Fibroblast of skin of left quadriceps (primary cell): ENCODE measurements at regions not wholly inside any gene's neighbourhood (a gene's known extent, or its start where the extent isn't known, plus 50 kb on each side); places are given as distances from the start of the nearest gene placed in this dataset.
"Not testable (repeated sequence)": the region's sequence is repeated elsewhere in the genome, so short reads cannot be mapped to it uniquely, and the experiment has no call there.

ENCODE experiments used
- DNase-seq, 2 experiments: peaks; one replicate each; pipeline ENCODE4 v3.0.0-alpha.2; 2013; ENCODE audit warnings: low read depth in 2 of 2

DNA sequence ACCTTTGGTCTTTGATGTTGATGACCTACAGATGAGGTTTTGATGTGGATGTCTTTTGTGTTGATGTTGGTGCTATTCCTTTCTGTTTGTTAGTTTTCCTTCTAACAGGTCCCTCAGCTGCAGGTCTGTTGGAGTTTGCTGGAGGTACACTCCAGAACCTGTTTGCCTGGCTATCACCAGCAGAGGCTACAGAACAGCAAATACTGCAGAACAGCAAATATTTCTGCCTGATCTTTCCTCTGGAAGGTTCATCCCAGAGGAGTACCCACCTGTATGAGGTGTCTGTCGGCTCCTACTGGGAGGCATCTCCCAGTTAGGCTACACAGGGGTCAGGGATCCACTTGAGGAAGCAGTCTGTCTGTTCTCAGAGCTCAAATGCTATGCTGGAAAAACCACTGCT, 694.5 kb upstream of the CDH6 start:
- DNase-seq = no peak

DNA sequence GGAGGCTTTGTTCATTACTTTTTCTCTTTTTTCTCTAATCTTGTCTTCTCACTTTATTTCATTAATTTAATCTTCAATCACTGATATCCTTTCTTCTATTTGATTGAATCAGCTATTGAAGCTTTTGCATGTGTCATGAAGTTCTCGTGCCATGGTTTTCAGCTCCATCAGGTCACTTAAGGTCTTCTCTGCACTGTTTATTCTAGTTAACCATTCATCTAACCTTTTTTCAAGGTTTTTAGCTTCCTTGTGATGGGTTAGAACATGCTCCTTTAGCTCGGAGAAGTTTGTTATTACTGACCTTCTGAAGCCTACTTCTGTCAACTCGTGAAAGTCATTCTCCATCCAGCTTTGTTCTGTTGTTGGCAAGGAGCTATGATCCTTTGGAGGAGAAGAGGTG, 695.0 kb upstream of the CDH6 start:
- DNase-seq = not testable (repeated sequence)

DNA sequence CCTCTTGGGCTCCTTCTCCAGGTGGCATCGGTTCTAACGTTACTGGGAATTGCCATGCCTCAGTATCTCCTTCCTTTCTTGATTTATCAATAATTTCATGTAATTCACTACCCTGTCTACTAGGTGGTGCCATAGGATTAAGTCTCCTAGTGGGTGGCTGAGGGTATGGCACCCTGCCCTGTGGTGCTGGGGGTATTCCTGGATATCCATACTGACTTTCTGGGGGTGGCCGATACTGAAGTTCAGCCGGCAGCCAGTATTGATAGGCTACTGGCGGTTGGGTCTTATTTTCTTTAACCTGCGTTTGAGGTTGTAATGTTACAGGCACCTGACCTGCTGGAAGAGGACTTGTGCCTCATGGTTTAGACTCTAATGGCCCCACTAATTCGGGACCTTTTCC, 699.4 kb upstream of the CDH6 start:
- DNase-seq = not testable (repeated sequence)

DNA sequence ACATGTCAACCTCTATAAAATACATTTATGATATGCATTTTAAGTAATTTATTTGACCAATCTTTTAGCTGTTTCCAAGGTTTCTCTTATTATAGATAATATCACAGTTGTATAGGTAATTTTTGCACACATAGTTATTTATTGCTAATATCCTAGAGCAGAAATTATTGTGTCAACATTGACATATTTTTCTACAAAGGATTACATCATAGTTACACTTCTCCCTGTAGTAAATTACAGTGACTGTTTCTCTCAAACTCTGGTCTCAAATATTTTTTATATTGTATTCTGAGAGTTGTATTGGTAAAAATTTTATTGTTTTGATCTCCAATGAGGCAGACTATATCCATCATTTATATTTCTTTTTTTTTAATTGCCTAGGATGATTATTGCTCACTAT, 714.4 kb upstream of the CDH6 start:
- DNase-seq = no peak

DNA sequence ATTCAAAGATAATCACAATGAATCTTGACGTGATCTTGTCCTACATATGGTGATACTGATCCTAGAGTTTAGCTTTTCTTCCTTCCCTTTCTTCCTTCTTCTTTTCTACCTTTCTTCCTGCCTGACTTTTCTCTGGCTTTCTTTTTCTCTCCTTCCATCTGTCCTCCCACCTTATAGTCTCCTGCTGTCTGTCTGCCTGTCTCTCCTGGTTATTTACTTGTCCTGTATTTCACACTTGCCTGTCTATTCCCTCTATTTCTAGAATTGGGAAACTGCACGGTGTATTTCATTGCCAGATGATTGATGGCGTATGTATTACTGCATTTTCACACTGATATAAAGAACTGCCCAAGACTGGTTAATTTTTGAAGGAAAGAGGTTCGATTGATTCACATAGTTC, 718.1 kb upstream of the CDH6 start:
- DNase-seq = no peak

DNA sequence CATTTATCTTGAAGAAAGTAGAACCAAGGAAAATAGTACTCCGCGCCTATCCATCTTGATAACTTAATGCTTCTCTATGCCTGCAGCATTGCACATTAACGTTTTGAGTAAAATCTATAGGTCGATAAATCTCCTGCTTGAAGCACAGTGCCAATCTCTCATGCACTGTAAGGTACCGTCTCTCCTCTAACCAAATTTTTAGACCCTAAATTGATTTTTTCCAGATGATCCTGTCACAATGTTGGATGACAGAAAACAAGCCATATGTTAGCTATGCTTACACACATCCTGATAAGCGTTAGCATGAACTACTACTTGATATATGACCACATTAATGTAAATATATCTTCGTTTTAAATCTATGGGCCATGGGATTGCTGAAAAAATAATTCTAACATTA, 723.8 kb upstream of the CDH6 start:
- DNase-seq = no peak

DNA sequence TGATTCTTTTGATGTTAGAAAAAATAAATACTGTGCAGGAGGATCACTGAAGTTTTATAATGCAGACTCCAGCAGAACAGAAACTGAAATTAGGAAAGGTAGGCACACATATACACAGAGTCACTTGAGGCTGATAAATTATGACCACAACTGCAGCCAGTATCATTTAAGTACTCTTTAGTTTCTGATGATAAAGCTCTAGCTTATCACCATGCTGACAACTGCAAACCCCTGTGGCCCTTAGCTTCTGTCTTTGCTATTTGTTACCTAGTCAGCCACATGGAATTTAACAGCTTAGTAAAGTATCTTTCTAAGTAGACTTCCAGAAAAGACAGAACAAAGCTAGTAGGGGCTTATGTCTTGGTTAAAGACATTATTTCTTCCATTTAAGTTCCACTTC, 734.8 kb upstream of the CDH6 start:
- DNase-seq = no peak

DNA sequence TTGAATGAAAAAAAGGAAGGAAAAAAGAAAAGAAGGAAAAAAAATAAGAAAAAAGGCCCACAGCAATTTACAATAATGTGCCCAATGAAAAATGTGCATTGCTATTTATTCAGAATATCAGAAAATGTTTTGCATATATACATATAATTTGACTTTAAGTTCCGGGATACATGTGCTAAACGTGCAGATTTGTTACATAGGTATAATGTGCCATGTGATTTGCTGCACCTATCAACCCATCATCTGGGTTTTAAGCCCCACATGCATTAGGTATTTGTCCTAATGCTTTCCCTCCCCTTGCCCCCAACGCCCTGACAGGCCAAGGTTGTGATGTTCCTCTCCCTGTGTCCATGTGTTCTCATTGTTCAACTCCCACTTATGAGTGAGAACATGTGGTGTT, 738.0 kb upstream of the CDH6 start:
- not testable (repeated sequence) for DNase-seq

DNA sequence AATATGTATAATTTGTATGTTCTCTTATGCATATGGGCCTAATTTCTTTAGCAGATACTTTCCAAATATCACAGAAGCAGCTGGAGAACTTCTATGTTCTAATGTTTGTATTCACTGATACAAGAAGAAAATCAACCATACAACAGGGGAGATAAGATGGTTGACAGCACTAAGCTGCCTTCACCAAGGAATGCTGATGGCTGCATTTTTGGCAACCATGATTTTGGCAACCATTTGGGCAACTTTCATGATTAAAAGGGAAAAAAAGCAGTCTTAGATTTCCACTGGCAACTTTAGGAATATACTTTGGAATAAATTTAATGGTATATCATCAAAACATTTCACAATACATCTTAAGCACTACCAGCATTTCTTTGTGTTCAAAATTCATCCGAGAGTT, 740.3 kb upstream of the CDH6 start:
- DNase-seq = no peak

DNA sequence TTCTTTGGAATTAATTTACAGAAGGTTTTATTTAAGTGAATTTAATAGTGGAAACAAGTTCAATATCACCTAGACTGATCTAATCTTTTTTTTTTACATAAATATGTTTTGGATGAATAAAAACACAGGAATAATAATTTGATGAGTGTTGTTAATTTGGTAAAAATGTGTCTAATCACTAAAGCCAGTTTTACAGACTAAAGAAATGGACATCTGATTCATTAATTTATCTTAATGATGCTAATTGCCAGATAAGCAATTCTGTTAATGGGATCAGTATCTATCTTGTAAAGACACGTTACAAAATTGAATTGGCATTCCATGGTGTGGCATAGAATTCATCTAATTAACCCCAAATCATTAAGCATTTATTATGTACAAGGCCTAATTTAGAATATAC, 743.3 kb upstream of the CDH6 start:
- no peak for DNase-seq

DNA sequence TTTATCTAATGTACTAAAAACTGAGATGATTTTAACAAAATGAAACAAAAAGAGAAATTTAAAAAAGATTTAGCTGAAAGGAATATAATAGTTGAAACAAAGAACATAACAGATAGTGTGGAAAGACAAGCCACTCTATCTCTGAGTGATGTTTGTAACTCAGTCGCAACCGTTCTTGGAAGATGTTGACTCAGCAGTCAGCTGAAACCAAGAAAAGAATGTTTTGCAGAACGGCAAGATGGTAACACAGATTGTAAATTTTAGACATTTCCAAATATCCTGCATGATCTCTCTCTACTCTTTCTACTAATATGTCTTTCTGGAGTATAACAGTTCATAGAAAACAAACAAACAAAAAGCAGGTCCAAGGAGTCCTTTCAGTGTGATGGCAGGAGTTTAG, 746.1 kb upstream of the CDH6 start:
- no peak for DNase-seq

DNA sequence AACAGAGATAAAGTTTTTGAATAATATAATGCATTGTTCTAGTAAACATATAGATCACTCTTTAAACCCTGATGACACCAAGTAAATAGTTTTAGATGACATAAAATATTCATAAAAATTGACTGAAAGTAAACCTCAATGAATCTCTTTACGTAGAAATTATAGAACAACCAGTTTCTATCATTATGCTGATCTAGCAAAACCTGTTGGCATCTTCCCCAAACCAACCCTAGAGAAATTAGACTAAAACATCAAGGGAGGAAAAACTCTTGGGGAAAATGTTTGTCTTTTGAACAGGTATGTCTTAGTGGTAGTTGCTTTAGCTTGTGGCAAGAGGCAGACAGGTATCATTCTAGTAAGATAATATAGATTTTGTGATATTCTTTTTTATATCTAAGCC, 747.0 kb upstream of the CDH6 start:
- no peak for DNase-seq

DNA sequence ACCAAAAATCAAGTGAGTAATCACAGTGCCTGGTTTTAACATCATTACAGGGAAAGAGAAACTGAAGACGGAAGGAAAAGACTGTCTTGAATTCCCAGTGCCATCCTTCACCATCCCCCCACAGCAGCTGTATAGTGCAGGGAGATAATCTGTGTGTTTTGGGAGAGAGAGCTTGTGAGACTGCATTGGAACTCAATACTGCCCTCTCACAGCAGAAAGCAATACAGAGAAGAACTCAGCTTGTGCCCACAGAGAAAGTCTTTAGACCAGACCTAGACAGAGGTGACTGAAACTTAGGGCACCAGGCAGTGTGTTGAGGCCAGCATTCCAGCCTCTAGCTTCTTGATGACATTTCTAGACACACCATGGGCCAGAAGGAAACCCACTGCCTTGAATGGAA, 754.7 kb upstream of the CDH6 start:
- no peak for DNase-seq

DNA sequence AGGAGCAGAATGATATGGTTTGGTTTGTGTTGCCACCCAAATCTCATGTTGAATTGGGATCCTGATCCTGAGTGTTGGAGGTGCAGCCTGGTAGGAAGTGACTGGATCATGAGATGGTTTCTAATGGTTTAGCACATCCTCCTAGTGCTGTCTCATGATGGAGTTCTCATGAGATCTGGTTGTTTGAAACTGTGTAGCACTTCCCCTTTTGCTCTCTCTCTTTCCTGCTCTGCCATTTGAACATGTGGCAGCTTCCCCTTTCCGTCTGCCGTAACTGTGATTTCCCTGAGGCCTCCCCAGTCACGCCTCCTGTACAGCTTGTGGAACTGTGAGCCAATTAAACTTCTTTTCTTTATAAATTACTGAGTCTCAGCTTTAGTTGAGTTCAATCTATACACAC, 756.8 kb upstream of the CDH6 start:
- no peak for DNase-seq

DNA sequence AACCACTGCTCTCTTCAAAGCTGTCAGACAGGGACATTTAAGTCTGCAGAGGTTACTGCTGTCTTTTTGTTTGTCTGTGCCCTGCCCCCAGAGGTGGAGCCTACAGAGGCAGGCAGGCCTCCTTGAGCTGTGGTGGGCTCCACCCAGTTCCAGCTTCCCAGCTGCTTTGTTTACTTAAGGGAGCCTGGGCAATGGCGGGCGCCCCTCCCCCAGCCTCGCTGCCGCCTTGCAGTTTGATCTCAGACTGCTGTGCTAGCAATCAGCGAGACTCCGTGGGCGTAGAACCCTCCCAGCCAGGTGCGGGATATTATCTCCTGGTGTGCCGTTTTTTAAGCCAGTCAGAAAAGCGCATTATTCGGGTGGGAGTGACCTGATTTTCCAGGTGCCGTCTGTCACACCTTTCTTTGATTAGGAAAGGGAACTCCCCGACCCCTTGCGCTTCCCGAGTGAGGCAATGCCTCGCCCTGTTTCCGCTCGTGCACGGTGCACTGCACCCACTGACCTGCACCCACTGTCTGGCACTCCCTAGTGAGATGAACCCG, 764.5 kb upstream of the CDH6 start:
- not testable (repeated sequence) for DNase-seq

DNA sequence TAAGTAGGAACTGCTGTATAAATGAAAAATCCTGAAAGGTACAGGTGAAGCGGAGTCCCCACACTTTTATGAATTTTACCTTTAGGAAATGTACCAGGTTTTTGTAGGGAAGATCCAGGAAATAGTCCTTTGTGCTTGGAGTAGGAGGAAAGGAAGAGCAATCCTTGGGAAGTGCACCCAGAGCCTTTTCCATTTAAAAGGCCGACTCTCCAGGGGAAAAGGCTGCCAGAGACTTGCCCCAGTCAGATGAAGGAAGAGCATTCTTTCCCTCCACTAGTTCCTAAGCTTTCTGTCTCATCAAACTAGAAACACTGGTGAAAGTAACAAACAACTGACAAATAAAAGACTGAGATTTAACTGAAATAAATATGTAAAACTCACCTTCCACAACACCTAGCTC, 779.4 kb upstream of the CDH6 start:
- DNase-seq = no peak

DNA sequence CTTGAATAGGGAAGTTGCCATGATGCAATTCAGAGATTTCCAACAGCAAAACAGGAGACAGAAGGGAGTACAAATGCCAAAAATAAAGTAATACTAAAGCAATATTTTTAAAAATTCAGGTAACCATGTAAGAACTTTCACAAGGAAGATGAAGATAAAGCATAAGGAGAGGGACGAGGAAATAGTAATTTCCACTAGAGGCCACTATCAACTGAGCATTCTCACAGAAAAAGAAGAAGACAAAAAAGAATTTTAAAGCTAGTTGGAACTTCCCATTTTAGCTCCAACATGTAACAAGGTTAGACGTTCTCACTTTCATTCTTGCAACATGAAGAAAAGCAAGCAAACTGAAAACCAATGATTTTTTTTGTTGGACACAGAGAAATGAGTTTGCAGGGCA, 779.9 kb upstream of the CDH6 start:
- no peak for DNase-seq

DNA sequence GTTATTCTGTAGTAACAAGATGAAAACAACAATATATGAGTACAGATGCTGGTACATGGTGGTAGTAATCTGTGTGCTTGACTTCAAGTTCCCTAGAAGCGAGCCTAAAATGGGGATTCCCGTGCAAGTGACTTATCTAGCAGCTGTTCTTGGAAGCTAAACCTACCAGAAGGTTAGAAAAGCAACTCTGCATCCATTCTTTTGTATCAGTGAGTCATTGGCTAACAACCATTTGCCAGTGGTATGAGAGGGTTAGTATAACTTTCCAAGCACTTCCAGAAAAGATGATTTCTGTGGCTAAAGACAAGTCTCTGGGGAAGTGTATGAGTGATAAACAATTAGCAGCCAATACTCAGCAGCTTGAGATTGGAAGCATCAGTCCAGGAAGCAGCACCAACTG, 787.7 kb upstream of the CDH6 start:
- no peak for DNase-seq

DNA sequence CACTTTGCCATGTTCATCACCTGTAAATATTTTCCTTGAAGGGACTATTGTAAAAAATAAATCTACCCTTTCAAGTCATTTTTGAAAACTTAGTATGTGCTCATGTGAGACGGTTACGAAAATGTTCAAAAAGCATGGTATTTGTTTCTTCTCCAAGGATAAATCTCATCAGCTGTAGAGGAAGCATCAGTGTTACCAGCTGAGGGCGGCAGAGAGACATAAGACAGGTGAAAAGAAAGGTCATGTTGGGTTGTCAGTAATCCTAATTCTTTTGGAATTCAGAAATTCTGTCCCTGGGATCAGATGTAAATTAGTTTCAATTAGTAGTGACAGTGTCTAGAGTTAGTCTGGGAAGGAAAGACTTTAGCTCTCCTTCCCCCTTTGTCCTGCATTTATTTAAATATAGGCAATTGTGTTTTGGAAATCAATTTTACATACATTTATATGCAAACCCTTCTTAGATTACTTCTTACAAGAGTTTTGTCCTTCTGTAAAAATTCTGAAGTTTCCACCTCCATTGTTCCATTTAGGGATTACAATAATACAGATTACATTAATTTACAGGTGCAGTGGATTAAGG, 791.9 kb upstream of the CDH6 start:
- no peak for DNase-seq

DNA sequence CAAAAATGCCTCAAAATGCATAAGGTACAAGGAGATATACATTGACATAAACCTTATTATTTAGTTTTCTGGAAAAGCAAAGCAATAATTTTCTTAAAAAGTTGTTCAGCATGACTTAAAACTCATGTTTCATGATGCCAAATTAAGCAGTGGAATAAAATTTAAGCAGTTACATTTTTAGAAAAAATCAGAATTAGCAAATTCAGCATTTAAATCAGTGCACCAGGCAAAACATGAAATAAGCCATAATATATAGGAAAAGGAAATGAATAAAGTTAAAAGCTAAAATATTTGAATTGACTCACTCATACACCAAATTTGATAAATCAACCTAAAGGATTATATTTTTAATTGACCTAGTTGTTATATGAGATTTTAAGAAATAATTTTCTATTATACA, 795.1 kb upstream of the CDH6 start:
- DNase-seq = no peak

DNA sequence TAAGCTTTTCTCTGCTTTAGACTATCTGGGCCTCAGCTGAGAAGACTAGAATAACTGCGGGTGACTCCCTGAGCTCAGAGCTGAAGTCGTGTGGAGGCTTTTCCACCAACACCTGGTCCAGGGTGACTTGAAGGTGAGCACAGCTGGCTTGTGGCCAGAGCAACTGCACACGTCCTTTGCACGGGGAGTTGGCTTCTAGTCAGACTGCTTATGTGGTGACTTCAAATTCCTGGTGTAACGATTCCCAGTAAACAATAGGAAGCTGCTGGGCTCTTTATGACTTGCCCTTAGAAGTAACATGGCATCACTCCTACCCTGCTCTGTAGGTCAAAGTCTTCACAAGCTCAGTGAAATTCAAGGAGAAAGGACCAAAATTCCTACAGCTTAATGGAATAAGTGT, 800.6 kb upstream of the CDH6 start:
- no peak for DNase-seq

DNA sequence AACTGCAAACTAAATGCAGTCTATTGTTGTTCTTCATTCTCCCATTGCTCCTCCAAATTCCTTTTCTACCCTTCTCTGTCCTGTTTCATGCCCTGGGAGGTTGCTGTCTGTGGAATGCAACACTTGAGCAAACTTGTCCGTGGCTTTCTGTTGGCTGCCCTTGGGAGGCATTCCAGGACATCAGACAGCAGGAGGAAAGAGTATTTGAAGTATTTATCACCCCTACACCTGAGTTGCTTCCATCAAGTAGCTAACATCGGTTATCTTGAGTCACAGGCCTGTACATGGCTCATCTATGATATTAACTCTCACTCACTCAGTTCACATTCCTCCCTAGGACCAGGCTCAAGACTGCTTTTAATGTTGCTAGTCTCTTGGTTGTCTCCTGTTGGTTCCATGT, 803.4 kb upstream of the CDH6 start:
- DNase-seq = no peak

DNA sequence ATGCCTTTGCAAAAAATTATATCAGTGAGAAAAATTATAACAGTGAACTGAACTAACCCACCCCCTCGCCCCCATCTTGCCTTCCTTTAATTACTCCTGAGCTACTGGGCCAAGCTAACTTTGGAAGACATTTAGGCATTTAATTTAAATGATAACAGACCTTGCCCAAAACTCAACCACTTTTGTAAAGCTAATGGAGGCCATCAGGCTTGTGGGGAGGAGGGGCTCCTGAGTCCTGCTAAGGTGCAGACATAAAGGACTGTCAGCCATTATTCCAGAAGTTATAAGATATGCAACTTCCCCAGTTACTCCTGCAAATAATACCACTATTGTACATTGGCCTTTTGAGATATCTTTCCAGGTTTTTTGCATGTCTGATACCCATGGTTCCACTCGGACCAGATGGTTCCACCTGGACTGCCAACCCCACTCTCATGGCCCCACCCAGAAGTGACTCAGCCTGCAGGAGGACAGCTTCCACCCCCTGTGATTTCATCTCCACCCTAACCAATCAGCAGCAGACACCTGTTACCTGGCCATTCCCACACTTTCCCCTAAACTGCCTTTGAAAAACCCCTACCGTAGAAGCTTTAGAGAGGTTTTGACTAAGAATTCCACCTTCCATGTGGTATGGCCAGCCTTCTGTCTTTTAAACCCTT, 805.4 kb upstream of the CDH6 start:
- no peak for DNase-seq

DNA sequence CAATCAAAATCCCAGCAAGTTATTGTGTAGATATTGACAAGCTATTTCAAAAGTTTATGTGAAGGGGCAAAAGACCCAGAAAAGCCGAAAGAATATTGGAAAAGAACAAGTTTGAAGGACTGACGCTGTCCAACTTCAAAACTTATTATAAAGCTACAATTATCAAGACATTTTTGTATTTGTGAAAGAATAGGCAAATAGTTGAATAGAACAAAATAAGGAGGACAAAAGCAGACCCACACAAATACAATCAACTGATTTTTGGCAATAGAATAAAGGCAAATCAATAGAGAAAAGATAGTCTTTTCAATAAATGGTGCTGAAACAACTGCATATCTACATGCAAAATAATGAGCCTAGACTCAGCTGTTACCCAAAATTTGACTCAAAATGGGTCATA, 807.7 kb upstream of the CDH6 start:
- DNase-seq = no peak
